ENCODE measurements at regions not wholly inside any gene's neighbourhood (a gene's known extent, or its start where the extent isn't known, plus 50 kb on each side); places are given as distances from the start of the nearest gene placed in this dataset.

DNA sequence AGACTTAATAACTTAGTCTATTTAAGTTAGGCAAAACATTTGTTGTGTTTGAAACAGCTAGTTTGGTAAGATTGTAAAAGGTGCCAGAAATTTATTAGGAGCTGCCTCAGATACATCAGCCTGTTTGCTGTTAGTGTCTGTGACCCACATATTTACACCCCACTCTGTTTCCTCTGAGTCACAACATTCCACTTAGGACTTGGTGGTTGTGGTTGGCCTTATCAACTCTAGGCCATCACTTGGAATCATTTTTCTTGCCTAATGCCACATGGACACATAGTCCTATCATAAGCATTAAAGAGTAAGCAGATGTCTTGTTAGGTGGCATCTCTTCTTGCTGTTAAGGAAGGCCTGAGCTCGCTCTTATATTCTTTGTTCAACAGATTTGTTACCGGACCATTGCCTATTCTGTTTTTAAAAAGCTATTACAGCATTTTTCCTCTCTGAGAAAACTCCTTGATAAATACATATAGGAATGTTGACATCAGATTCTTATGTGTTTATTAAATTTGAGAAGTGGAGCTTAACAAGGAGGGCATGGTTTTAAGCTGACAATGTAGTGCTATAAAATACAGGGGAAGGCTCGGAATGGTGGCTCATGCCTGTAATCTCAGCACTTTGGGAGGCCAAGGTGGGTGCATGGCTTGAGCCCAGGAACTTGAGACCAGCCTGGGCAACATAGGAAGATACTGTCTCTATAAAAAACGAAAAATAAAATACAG, 51.2 kb upstream of the PGRMC2 start:
- Histone ChIP-seq H3K4me1 (replicated peaks) (peaks cover 27% of the 10 kb centered on the region), H3K27ac (peak overlapping the region; percentile 37), H3K9me3 (replicated peaks) (no peaks in the 10 kb centered on the region), H3K4me3 (no peak overlapping the region), H3K36me3 (no peaks in the 10 kb centered on the region), H3K27me3 (replicated peaks) (no peaks in the 10 kb centered on the region)
- DNase-seq (ENCODE audit: low read depth in 1 of 2, low spot score in 2 of 2): peak; percentile 54 to 76

DNA sequence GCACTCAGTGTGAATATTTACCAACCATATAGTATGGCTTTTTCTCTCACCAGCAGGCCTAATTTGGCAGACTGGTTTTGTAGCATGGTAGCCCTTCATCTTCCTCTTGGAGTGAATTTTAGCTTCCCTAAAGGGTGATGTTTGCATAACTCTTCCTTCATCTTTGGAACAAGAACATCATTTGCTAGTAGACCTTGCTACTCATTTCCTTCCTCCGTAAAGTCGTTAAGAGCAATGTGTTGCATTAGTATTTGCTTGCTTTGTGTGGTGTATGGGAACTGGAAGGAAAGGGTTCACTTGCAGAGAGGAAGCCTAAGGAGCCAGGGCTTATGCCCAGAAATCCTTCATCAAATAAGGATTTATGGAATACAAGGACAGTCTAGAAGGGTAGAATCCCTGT, 50.2 kb upstream of the PGRMC2 start:
- H3K36me3 ChIP-seq: no peaks in the 10 kb centered on the region
- no peak for DNase-seq (ENCODE audit: low read depth in 1 of 2, low spot score in 2 of 2)
- peak overlapping the region; percentile 28; the same call in 1 of the 2 replicates for H3K27ac ChIP-seq
- H3K4me3 ChIP-seq: no peak overlapping the region
- H3K27me3 ChIP-seq (replicated peaks): no peaks in the 10 kb centered on the region
- H3K4me1 ChIP-seq (replicated peaks): peaks cover 27% of the 10 kb centered on the region
- H3K9me3 ChIP-seq (replicated peaks): no peaks in the 10 kb centered on the region

Measured in SJSA1 (cell line).